HG03565 (cell line): ENCODE measurements at regions not wholly inside any gene's neighbourhood (a gene's known extent, or its start where the extent isn't known, plus 50 kb on each side); places are given as distances from the start of the nearest gene placed in this dataset.

Source experiments
- ATAC-seq: cut with Tn5 transposase; IDR thresholded peaks from one replicate; pipeline ENCODE4 v1.9.1; 2021; ENCODE audit warnings: mild to moderate bottlenecking, moderate library complexity; ENCODE audit not compliant: unreplicated experiment

DNA sequence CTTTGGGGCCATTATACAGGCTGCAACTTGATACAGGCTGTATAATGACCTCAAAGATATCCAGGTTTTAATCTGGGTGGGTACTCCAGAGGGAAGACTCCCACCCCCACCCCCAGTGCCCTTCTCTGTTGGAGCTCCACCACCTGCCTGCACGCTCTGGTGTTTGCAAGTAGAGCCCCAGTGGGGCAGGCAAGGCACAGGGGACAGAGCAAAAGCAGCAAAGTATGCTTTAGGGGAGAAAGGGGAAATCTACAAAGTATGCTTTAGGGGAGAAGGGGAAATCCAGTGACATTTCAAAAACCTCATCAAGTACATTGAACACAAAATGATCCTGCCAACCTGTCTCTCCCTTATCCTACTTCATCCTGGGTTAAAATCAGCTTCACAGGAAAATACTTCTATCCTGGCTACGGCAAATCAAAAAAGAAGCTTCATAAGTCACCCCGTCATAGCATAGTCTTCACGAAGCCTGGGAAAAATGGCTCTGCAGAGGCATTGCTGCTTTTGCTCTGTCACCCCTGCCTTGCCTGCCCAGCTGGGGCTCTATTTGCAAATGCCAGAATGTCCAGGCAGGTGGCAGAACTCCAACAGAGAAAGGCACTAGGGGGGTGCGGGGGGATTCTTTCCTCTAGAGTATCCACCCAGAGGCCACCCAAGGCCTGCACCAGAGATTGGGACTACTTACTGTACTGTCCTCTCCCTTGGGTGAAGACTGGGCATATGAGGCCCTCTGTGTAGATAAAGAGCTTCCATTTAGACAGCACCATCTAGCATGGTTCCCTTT lies 60.9 kb upstream of the ATP11B start:
- ATAC-seq: no peak

DNA sequence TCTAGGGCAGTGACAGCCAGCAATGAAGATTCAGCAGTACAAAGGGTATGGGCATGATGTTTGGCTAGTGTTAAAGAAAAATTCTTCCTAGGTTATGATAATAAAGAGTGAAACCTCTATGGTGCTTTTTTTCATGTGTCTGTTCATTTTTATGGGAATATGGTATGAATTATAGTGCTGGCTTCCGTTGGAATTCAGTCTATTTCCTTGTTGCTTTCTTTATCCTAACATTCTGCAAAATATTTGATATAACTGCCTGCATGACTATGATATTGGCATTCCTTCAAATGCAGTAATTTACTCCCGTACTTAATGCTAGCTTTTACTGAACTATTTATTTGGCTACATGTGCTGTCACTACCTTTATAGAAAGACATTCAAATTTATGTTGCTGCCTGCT lies 57.6 kb upstream of the ATP11B start:
- no peak for ATAC-seq

- ATAC-seq: no peak
These were observed 55.5 kb upstream of the ATP11B start for GRCh38 chr3:182737825-182738224.

DNA sequence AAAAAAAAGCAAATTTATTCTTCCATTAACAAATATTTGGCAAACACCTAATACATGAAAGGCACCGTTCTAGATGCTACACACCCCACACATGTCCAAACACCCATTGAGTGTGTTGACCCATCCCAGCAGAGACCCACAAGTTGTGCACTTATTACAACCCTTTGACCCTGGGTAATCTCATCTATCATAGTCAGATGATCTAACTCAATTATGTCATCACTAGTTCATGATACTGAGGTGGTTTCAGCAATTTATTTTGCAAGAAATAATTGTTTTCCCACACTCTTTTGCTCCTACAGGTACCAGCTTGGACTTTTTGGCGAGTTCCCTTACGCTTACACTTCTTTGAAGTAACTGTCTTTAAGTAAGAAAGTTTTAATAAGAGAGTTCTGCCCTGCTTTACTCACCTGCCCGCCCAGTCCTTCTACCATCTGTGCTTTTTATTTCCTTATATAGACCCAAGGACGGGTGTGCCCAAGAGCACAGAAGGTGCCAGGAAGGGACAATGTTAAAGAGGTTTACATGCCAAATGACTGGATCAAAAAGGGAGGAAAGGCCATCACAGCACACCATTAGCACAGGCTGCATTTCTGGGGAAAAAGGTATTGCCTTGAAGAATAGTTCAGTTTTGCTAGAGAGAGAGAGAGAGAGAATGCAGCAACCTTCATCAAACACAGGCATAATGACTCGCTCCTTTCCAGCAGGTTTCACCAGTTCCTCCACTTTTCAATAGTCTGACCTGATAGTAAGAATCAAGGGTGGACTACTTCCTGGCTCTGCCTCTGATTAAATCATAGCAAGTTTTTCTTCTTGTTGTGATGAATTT lies 54.5 kb upstream of the ATP11B start:
- ATAC-seq: no peak

DNA sequence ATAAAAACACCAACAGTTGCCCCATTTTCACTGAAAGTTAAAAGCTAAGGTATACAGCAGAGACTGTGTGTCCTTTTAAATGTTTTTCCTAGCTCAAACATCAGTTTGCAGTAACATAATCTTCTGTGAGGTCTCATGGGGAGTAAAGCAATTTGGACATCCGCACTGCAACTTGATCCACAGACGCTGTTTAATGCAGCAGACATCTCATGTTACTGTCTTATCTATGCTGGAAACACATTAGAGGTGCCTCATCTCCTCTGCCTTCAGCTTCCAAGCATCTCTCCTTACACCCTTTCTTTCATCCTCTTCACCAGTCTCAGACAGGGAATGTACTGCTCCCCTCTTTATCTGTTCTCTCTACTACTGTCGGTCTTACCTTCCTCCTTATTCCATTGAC lies 53.7 kb upstream of the ATP11B start:
- no peak for ATAC-seq

DNA sequence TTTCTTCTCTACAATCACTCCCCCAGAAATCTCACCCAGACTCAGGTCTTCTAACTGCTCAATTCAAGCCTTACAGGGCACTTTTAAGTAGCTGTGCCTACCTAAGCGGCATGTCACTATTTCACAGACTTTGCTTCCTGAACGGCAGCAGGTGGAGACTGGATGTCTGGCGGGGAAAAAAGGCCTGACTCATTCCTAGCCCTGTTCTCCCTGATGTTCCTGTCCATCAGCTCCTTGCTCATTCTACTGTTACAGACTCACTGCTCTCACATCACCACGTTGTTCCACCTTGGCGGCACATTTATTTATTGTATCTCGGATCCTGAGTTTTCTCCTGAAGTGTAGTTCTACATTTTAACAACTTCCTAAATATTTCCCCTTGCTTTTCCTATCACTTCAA lies 52.6 kb upstream of the ATP11B start:
- ATAC-seq: no peak

DNA sequence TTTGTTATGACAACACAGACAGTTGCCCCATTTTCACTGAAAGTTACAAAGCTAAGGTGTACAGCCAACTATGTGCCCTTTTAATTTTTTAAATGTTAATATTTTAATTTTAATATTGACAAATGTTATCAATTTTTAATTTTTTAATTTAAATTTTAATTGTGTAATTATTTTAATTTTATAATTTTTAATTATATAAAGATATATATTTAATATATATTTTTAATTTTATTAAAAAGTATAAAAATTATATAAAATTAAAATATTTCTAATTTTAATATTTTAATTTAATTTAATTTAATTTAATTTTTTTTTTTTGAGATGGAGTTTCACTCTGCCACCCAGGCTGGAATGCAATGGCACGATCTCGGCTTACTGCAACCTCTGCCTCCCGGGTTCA lies 52.1 kb upstream of the ATP11B start:
- no peak for ATAC-seq
